ENCODE measurements at regions not wholly inside any gene's neighbourhood (a gene's known extent, or its start where the extent isn't known, plus 50 kb on each side); places are given as distances from the start of the nearest gene placed in this dataset.
"Not testable (repeated sequence)": the region's sequence is repeated elsewhere in the genome, so short reads cannot be mapped to it uniquely, and the experiment has no call there.

DNA sequence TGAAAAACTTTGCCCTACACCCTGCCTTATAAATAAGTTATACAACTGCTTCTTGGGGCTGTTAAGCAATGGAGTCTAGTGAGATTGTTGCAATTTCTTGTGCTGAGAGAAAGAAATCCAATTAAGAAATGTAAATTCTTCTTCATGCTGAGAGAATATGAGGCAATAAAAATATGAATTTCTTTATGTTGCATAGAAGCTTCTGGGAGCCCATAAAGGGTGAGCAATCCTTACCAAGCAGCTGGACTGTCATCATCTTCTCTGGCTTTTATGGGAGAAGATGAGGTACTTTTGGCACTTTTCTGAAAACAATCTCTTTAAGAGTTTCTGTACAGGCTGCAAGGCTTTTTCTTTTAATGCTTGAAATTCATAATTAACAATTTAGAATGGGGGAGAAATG is 204.3 kb downstream of the DMRTA1 start:
- no peak for FAIRE-seq

- no peak for FAIRE-seq
Observed at GRCh38 chr9:22654833-22655232, 208.2 kb downstream of the DMRTA1 start.

- FAIRE-seq: no peak
Observed at GRCh38 chr9:22657713-22658112, 211.1 kb downstream of the DMRTA1 start.

- not testable (repeated sequence) for FAIRE-seq
Observed at GRCh38 chr9:22658484-22658883, 211.9 kb downstream of the DMRTA1 start.

DNA sequence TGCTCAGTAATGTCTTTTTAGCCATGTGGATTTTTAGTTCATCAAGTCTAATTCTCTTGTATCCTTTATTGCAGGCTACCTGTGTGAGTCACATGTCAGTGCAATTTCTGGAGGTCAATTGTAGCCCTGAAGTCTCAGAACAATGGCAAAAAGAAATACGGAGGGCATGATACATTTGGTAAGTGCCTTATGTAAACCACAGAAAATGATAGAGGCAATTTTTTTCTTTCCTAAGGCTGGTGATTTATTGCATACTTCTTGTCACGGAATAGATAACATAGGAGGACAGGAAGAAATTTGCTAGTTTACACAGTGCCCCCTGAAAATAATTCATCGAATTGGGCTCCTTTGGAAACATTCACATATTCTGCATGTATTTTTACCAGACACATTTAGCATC is 235.9 kb downstream of the DMRTA1 start:
- FAIRE-seq: no peak

GRCh38 chr9:22682961-22683699 is 236.5 kb downstream of the DMRTA1 start:
- peak; percentile 96 for FAIRE-seq

- FAIRE-seq: no peak
Observed at GRCh38 chr9:22683700-22684075, 237.1 kb downstream of the DMRTA1 start.

- FAIRE-seq: no peak
Observed at GRCh38 chr9:22693156-22693555, 246.5 kb downstream of the DMRTA1 start.

- no peak for FAIRE-seq
Observed at GRCh38 chr9:22700171-22700570, 253.5 kb downstream of the DMRTA1 start.

DNA sequence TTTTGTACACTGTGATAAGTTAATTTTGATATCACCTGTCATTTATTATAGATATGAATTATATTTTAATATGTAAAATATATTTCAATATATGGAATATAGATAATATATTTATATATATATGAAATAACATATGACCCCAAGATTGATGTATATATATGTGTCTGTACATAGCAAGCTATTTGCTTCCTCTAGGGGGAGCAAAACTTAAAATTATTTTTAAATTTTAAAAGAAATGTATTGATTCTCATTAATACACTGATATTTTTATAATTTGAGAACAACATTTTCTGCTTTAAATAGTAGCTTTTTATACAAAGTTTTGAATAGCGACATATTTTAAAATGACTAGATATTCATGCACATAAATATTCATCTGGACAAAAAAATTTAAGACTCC is 272.0 kb downstream of the DMRTA1 start:
- FAIRE-seq: no peak

DNA sequence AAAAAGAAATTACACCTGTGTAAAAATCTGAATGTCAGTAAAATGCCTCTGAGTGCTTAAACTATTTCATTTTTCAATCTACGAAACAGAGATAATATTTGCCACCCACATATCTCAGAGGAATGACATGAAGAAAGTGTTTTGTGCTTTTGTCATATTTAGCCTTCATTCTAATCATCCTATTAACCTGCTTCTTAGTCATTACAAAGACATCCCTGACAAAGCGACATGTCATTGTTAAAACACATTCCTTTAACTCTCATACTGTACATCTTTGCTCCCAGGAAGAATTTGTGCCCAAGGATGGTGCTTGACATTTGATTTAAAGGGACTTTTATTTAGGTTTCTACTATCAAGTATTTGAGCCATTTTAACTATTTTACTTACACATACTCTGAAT is 275.9 kb downstream of the DMRTA1 start:
- no peak for FAIRE-seq

GRCh38 chr9:22731786-22732185 is 285.2 kb downstream of the DMRTA1 start:
- FAIRE-seq: no peak

DNA sequence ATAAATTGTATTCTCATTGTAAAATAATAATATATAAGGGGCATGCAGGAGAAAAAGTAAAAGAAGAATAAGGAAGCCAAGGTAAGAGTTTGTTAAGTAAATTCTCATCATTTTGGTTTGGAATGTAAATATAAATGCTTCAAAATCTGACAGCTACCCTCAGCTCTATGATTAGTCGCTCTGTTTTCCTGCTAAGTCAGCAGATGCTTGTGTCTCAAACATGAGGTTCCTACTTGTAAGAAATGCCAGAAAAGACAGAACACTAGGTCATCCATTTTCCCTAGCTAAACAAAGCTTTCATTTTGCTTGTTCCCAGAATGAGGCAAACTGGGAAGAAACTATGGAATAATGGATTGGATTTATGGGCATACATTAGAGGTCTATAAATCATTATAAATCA is 293.1 kb downstream of the DMRTA1 start:
- FAIRE-seq: no peak

GRCh38 chr9:22740781-22741180 is 294.2 kb downstream of the DMRTA1 start:
- FAIRE-seq: no peak

GRCh38 chr9:22742401-22742800 is 295.8 kb downstream of the DMRTA1 start:
- no peak for FAIRE-seq

- no peak for FAIRE-seq
Observed at GRCh38 chr9:22773501-22774220, 327.0 kb downstream of the DMRTA1 start.

DNA sequence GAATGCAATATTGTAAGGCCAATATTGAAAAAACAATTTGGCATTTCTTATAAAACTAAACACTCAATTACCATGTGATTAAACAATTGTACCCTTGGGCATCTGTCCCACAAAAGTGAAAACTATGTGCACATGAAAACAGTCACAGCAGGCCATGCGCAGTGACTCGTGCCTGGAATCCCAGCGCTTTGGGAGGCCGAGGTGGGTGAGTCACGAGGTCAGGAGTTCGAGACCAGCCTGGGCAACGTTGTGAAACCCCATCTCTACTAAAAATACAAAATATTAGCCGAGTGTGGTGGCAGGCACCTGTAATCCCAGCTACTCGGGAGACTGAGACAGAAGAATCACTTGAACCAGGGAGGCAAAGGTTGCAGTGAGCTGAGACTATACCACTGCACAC is 343.7 kb downstream of the DMRTA1 start:
- no peak for FAIRE-seq

GRCh38 chr9:22808876-22809275 is 362.3 kb downstream of the DMRTA1 start:
- FAIRE-seq: no peak

- FAIRE-seq: no peak
Observed at GRCh38 chr9:22809371-22809770, 362.7 kb downstream of the DMRTA1 start.

DNA sequence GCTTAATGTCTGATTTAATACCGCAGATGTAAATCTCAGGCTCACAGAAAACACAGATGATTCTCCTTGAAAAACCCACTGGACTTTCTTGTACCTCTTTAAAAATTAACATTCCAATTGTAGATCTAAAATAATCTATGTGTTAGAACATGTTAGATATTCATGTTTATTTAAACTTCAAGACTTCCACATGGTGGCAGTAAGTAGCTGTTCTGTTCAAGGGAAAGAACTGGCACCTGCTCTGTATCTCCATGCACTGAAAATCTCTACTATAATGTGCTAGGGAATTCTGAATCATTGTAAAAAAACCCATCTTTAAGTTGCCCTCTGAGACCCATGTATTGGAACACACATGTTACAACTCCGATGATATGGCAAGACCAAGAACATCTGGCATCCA is 366.9 kb downstream of the DMRTA1 start:
- FAIRE-seq: peak; percentile 79

DNA sequence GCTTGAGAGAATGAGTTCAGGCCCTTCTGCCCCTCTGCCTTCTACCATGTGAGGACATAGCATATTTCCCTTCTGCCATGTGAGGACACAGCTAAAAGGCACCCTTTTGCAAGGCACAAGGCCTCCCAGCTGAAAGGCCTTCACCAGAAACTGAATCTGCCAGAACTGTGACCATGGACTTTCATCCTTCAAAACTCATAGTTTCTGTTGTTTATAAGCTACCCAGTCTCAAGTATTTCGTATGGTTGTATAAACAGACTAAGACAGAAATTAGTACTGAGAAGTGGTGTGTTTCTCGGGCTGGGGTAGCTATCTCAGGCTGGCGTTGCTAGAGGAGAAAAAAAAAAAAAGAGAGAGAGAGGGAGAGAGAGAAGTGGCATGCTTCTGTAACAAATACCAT is 368.6 kb downstream of the DMRTA1 start:
- FAIRE-seq: no peak

GRCh38 chr9:22817181-22817580 is 370.6 kb downstream of the DMRTA1 start:
- FAIRE-seq: no peak

GRCh38 chr9:22829236-22829635 is 382.6 kb downstream of the DMRTA1 start:
- FAIRE-seq: no peak

DNA sequence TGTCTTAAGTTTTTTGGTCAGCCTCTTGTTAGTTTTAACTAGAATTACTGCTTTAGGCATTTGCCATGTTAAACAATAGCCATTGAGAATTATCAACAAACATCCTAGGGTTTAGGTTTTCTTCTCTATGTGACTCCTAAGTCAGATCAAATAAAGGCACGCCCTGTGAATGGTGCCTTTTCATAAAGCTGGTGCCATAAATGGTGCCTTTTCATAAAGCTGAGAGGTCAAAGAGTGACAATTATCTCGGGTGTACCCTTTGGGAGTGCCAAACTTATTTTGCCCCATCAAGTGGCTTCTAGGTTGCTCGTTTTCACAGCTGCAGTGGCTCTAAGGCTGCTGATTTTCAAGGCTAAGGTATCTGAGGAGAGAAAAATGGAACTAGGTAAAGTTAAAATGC is 391.6 kb downstream of the DMRTA1 start:
- FAIRE-seq: no peak

- no peak for FAIRE-seq
Observed at GRCh38 chr9:22840641-22841040, 394.0 kb downstream of the DMRTA1 start.

Measured in islet of Langerhans (tissue), 1 donor.